Esophagus muscularis mucosa (tissue), 3 donors: ENCODE measurements at regions not wholly inside any gene's neighbourhood (a gene's known extent, or its start where the extent isn't known, plus 50 kb on each side); places are given as distances from the start of the nearest gene placed in this dataset.

Experiments used
- CTCF ChIP-seq, 3 experiments: fragments of 200-600 bp in 2 of 3; fragments of 450-650 bp in 1 of 3; sonication (generic) in 2 of 3; IDR thresholded peaks; one replicate each; pipeline ENCODE4 v1.5.1; 2017 to 2019; ENCODE audit warnings: antibody characterized with exemption in 3 of 3, mild to moderate bottlenecking in 2 of 3, moderate library complexity in 1 of 3
- POLR2AphosphoS5 ChIP-seq, 2 donors: sonication (generic); formaldehyde crosslinking; IDR thresholded peaks; one replicate each; pipeline ENCODE4 v1.6.1; 2017; ENCODE audit warnings: antibody characterized with exemption in 2 of 2

DNA sequence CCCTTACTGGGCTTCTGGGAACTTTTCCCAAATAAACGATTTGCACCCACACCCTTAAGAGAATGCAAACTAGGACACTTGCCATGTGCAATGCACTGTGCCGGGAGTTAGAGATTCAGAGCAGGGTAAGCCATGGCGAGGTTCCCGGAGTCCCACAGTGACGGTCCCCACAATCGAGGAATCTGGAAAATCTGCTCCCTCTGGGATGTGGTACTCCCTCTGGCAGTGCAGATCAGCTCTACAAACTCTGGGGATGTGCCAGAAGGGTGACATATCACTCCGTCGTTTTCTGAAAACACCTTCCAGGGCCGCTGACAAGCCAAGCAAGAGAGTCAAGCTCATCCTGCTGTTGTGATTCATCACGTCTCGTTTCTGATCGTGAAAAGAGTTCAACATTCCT is 537.5 kb downstream of the BCOR start:
- no peak for TF ChIP-seq CTCF (IDR thresholded peaks at IDR 0.05)
- TF ChIP-seq POLR2AphosphoS5 (IDR thresholded peaks at IDR 0.05), result no peak
